Keratinocyte (primary cell): ENCODE measurements at regions not wholly inside any gene's neighbourhood (a gene's known extent, or its start where the extent isn't known, plus 50 kb on each side); places are given as distances from the start of the nearest gene placed in this dataset.
"Not testable (repeated sequence)": the region's sequence is repeated elsewhere in the genome, so short reads cannot be mapped to it uniquely, and the experiment has no call there.

ENCODE experiments used
- DNase-seq: peaks from one replicate; pipeline ENCODE4 v3.0.0-alpha.2; 2011; ENCODE audit warnings: low read depth, missing footprints, low spot score
- FAIRE-seq: peaks from 2 replicates; lab custom pipeline; 2011; peaks lifted over from hg19 to GRCh38; lab: Jason Lieb, UNC
- H2AFZ ChIP-seq: 2 replicates; pipeline ENCODE4 v1.6.0; 2012; ENCODE audit warnings: low read length, control low read depth, inconsistent platforms; ENCODE audit not compliant: control insufficient read depth
- H3K27ac ChIP-seq: 2 replicates; pipeline ENCODE4 v1.5.1; 2011; ENCODE audit warnings: low read length; ENCODE audit not compliant: control insufficient read depth, insufficient read depth
- H3K27me3 ChIP-seq: 3 replicates; pipeline ENCODE4 v1.6.0; 2011; ENCODE audit warnings: low read length; ENCODE audit not compliant: control insufficient read depth, insufficient read depth; ENCODE audit errors: extremely low read depth
- H3K36me3 ChIP-seq, 2 experiments: 2 replicates in 1 of 2; 3 replicates in 1 of 2; pipeline ENCODE4 v1.5.1; 2011; ENCODE audit warnings: low read length in 2 of 2, mild to moderate bottlenecking in 1 of 2; ENCODE audit not compliant: control insufficient read depth in 2 of 2, insufficient read depth in 2 of 2; ENCODE audit errors: extremely low read depth in 1 of 2
- H3K4me1 ChIP-seq: 3 replicates; pipeline ENCODE4 v1.5.1; 2011; ENCODE audit warnings: low read length; ENCODE audit not compliant: control insufficient read depth, insufficient read depth; ENCODE audit errors: extremely low read depth
- H3K4me2 ChIP-seq: 3 replicates; pipeline ENCODE4 v1.6.0; 2011; ENCODE audit warnings: low read depth, low read length; ENCODE audit not compliant: control insufficient read depth, insufficient read depth; ENCODE audit errors: extremely low read depth
- H3K4me3 ChIP-seq, 3 experiments: fragments of 200-600 bp in 1 of 3; sonication (generic) in 1 of 3; 2 replicates in 2 of 3; 3 replicates in 1 of 3; pipeline ENCODE4 v1.5.1; 2011 to 2016; ENCODE audit warnings: low read length in 3 of 3, mild to moderate bottlenecking in 3 of 3, control low read depth in 2 of 3, inconsistent platforms in 1 of 3, low read depth in 1 of 3, mixed read lengths in 1 of 3, mixed run types in 1 of 3, moderate library complexity in 1 of 3; ENCODE audit not compliant: control insufficient read depth in 2 of 3, insufficient read depth in 2 of 3; ENCODE audit errors: extremely low read depth in 1 of 3
- H3K79me2 ChIP-seq: 2 replicates; pipeline ENCODE4 v1.6.0; 2012; ENCODE audit warnings: low read length; ENCODE audit not compliant: control insufficient read depth, insufficient read depth
- H3K9ac ChIP-seq: 3 replicates; pipeline ENCODE4 v1.6.0; 2011; ENCODE audit warnings: low read length; ENCODE audit not compliant: control insufficient read depth, insufficient read depth; ENCODE audit errors: extremely low read depth
- H3K9me1 ChIP-seq: 3 replicates; pipeline ENCODE4 v1.6.0; 2011; ENCODE audit warnings: low read length; ENCODE audit not compliant: control insufficient read depth, insufficient read depth; ENCODE audit errors: extremely low read depth
- H3K9me3 ChIP-seq: 2 replicates; pipeline ENCODE4 v1.5.1; 2012; ENCODE audit warnings: low read depth, low read length; ENCODE audit not compliant: control insufficient read depth
- H4K20me1 ChIP-seq: 3 replicates; pipeline ENCODE4 v1.6.0; 2011; ENCODE audit warnings: low read length; ENCODE audit not compliant: control insufficient read depth, insufficient read depth; ENCODE audit errors: extremely low read depth
- CTCF ChIP-seq, 3 experiments: IDR thresholded peaks in 1 of 3; conservative IDR thresholded peaks in 1 of 3; optimal IDR thresholded peaks in 1 of 3; 2 replicates in 2 of 3; 3 replicates in 1 of 3; pipeline versions ENCODE3 to v1.5.1; 2011; ENCODE audit warnings: low read length in 3 of 3, mild to moderate bottlenecking in 3 of 3, moderate library complexity in 2 of 3, control low read depth in 1 of 3, inconsistent platforms in 1 of 3; ENCODE audit not compliant: insufficient read depth in 2 of 3; ENCODE audit errors: extremely low read depth in 1 of 3
- EZH2 ChIP-seq: IDR thresholded peaks from one replicate; pipeline ENCODE4 v1.6.1; 2012; ENCODE audit warnings: inconsistent platforms, mild to moderate bottlenecking, low read length, moderate library complexity
- dilution Hi-C: fragments of 300-500 bp; cut with MboI; formaldehyde crosslinking; loops from one replicate; pipeline ENCODE4 v1.7.0; 2020; ENCODE audit warnings: low sequenced_read_pairs; ENCODE audit not compliant: extremely low pct_ligation_motif_present

GRCh38 chr20:22848364-22848763, 186.7 kb upstream of the SSTR4 start:
- no peaks in the 10 kb centered on the region for H3K9me1 ChIP-seq
- FAIRE-seq: peak; percentile 5
- H4K20me1 ChIP-seq: no peaks in the 10 kb centered on the region
- DNase-seq: no peak
- no peak overlapping the region for H3K4me2 ChIP-seq
- H3K27ac ChIP-seq: no peak overlapping the region
- no peak overlapping the region for H2AFZ ChIP-seq
- H3K9me3 ChIP-seq: no peaks in the 10 kb centered on the region
- no peaks in the 10 kb centered on the region for H3K4me1 ChIP-seq
- no peaks in the 10 kb centered on the region for H3K27me3 ChIP-seq
- TF ChIP-seq EZH2 (no peak), CTCF (optimal IDR thresholded peaks at IDR 0.05 in 1 of 3, IDR thresholded peaks at IDR 0.05 in 1 of 3, conservative IDR thresholded peaks at IDR 0.05 in 1 of 3; ENCODE audit: extremely low read depth in 1 of 3, insufficient read depth in 2 of 3, low read length in 3 of 3) (no peak)
- H3K36me3 ChIP-seq: no peaks in the 10 kb centered on the region
- H3K79me2 ChIP-seq: no peaks in the 10 kb centered on the region
- dilution Hi-C loops: no loop called here
- H3K4me3 ChIP-seq: no peak overlapping the region
- H3K9ac ChIP-seq: no peak overlapping the region

- dilution Hi-C loops, H3K4me1 ChIP-seq, FAIRE-seq, H3K9ac ChIP-seq, H4K20me1 ChIP-seq, H3K79me2 ChIP-seq, H2AFZ ChIP-seq, H3K27me3 ChIP-seq, H3K27ac ChIP-seq, H3K36me3 ChIP-seq, H3K9me3 ChIP-seq, H3K9me1 ChIP-seq, H3K4me2 ChIP-seq, DNase-seq, H3K4me3 ChIP-seq: not testable (repeated sequence)
- peak; percentile 54 to 69 (median 61) for TF ChIP-seq CTCF (optimal IDR thresholded peaks at IDR 0.05 in 1 of 3, IDR thresholded peaks at IDR 0.05 in 1 of 3, conservative IDR thresholded peaks at IDR 0.05 in 1 of 3; ENCODE audit: extremely low read depth in 1 of 3, insufficient read depth in 2 of 3, low read length in 3 of 3)
Observed at GRCh38 chr20:22851679-22852346, 183.3 kb upstream of the SSTR4 start.
